IMR-90 (cell line): ENCODE measurements at regions not wholly inside any gene's neighbourhood (a gene's known extent, or its start where the extent isn't known, plus 50 kb on each side); places are given as distances from the start of the nearest gene placed in this dataset.

Experiments used
- ATAC-seq: fragments of 200-7000 bp; cut with Tn5 transposase; 2 replicates; pipeline ENCODE4 v1.9.1; 2020; ENCODE audit warnings: low read depth, mild to moderate bottlenecking, moderate library complexity
- BruUV-seq: library from RNA; stranded (reverse); fragments of 400-500 nt; replicated peaks from 2 replicates; lab custom pipeline; 2021; lab: Mats Ljungman, UMichigan
- CTCF ChIA-PET: fragments of 300-600 bp; formaldehyde crosslinking; extraction: SDS; loops from one replicate; lab custom pipeline; 2021; ENCODE audit warnings: antibody characterized with exemption; lab: Yijun Ruan, JAX
- POLR2A ChIA-PET: fragments of 300-600 bp; sonication (Branson Sonifier 250); formaldehyde crosslinking; loops from one replicate; lab custom pipeline; 2022; ENCODE audit warnings: antibody characterized with exemption; ENCODE audit not compliant: unreplicated experiment; lab: Charles Lee
- DNase-seq: peaks from one replicate; pipeline ENCODE4 v3.0.0; 2013
- H2AFZ ChIP-seq: replicated peaks from 2 replicates; pipeline ENCODE3; 2013; ENCODE audit warnings: low read length, mild to moderate bottlenecking; ENCODE audit not compliant: poor library complexity
- H2AK5ac ChIP-seq: 2 replicates; pipeline ENCODE4 v1.6.1; 2013; ENCODE audit warnings: low read depth, low read length, inconsistent platforms
- H2AK9ac ChIP-seq: replicated peaks from 2 replicates; pipeline ENCODE3; 2013; ENCODE audit warnings: mild to moderate bottlenecking, low read depth, low read length, moderate library complexity; ENCODE audit not compliant: poor library complexity
- H2BK120ac ChIP-seq: 2 replicates; pipeline ENCODE4 v1.6.1; 2013; ENCODE audit warnings: low read depth, low read length, inconsistent platforms
- H2BK15ac ChIP-seq: 3 replicates; pipeline ENCODE4 v1.6.1; 2013; ENCODE audit warnings: low read depth, low read length, inconsistent platforms
- H2BK20ac ChIP-seq: 2 replicates; pipeline ENCODE4 v1.6.1; 2013; ENCODE audit warnings: low read depth, mild to moderate bottlenecking, inconsistent platforms, low read length, moderate library complexity
- H2BK5ac ChIP-seq: 2 replicates; pipeline ENCODE4 v1.6.1; 2013; ENCODE audit warnings: mild to moderate bottlenecking, low read depth, low read length, inconsistent platforms; ENCODE audit not compliant: poor library complexity, severe bottlenecking
- H3K14ac ChIP-seq: replicated peaks from 2 replicates; pipeline ENCODE4 v1.6.1; 2013; ENCODE audit warnings: low read depth, low read length, inconsistent platforms
- H3K18ac ChIP-seq: 2 replicates; pipeline ENCODE4 v1.6.1; 2013; ENCODE audit warnings: low read depth, low read length, control low read depth
- H3K23ac ChIP-seq: 2 replicates; pipeline ENCODE4 v1.6.1; 2013; ENCODE audit warnings: low read depth, low read length, inconsistent platforms
- H3K27ac ChIP-seq: 2 replicates; pipeline ENCODE4 v1.5.1; 2013; ENCODE audit warnings: mild to moderate bottlenecking, control low read depth, low read length; ENCODE audit not compliant: insufficient read depth
- H3K27me3 ChIP-seq: 2 replicates; pipeline ENCODE4 v1.6.1; 2013; ENCODE audit warnings: low read length; ENCODE audit not compliant: control insufficient read depth, insufficient read depth
- H3K36me3 ChIP-seq: 2 replicates; pipeline ENCODE4 v1.6.1; 2013; ENCODE audit warnings: low read length, mixed read lengths; ENCODE audit not compliant: control insufficient read depth, insufficient read depth
- H3K4ac ChIP-seq: 2 replicates; pipeline ENCODE4 v1.6.1; 2013; ENCODE audit warnings: low read depth, low read length, inconsistent platforms
- H3K4me1 ChIP-seq: 2 replicates; pipeline ENCODE4 v1.6.1; 2013; ENCODE audit warnings: low read length, mixed read lengths; ENCODE audit not compliant: control insufficient read depth, insufficient read depth
- H3K4me2 ChIP-seq: 2 replicates; pipeline ENCODE4 v1.6.1; 2013; ENCODE audit warnings: low read depth, mild to moderate bottlenecking, control low read depth, low read length, moderate library complexity
- H3K4me3 ChIP-seq: 2 replicates; pipeline ENCODE4 v1.5.1; 2013; ENCODE audit warnings: low read depth, mild to moderate bottlenecking, control low read depth, low read length, moderate library complexity; ENCODE audit not compliant: insufficient read depth
- H3K56ac ChIP-seq: 2 replicates; pipeline ENCODE4 v1.6.1; 2013; ENCODE audit warnings: low read length, inconsistent platforms; ENCODE audit not compliant: insufficient read depth; ENCODE audit errors: extremely low read depth
- H3K79me1 ChIP-seq, 2 experiments: 2 replicates each; pipeline ENCODE4 v1.6.1; 2013; ENCODE audit warnings: low read length in 2 of 2, inconsistent platforms in 1 of 2, low read depth in 1 of 2
- H3K9ac ChIP-seq: 2 replicates; pipeline ENCODE4 v1.6.1; 2013; ENCODE audit warnings: low read depth, low read length, control low read depth
- H3K9me1 ChIP-seq: 2 replicates; pipeline ENCODE4 v1.6.1; 2013; ENCODE audit warnings: low read length, inconsistent platforms; ENCODE audit not compliant: insufficient read depth
- H3K9me3 ChIP-seq: 2 replicates; pipeline ENCODE4 v1.6.1; 2013; ENCODE audit warnings: low read length; ENCODE audit not compliant: control insufficient read depth, insufficient read depth
- H4K20me1 ChIP-seq: 2 replicates; pipeline ENCODE4 v1.6.1; 2013; ENCODE audit warnings: low read length, inconsistent platforms; ENCODE audit not compliant: insufficient read depth
- H4K5ac ChIP-seq: 2 replicates; pipeline ENCODE4 v1.6.1; 2013; ENCODE audit warnings: mild to moderate bottlenecking, low read depth, low read length, control low read depth
- H4K8ac ChIP-seq, 2 experiments: 2 replicates each; pipeline ENCODE4 v1.6.1; 2013; ENCODE audit warnings: low read depth in 2 of 2, low read length in 2 of 2, control low read depth in 1 of 2, inconsistent platforms in 1 of 2
- H4K91ac ChIP-seq: 2 replicates; pipeline ENCODE4 v1.6.1; 2013; ENCODE audit warnings: low read depth, low read length, inconsistent platforms; ENCODE audit not compliant: insufficient read depth
- BHLHE40 ChIP-seq: fragments of 150-350 bp; IDR thresholded peaks from 2 replicates; pipeline ENCODE4 v1.6.1; 2016; ENCODE audit warnings: mild to moderate bottlenecking, low read depth, low read length
- CEBPB ChIP-seq: IDR thresholded peaks from 2 replicates; pipeline ENCODE4 v1.6.1; 2012; ENCODE audit warnings: low read depth, low read length, improper control_type of control experiment
- CHD1 ChIP-seq: IDR thresholded peaks from 2 replicates; pipeline ENCODE4 v1.6.1; 2012; ENCODE audit warnings: low read depth, low read length, improper control_type of control experiment
- FOS ChIP-seq: fragments of 150-350 bp; IDR thresholded peaks from 2 replicates; pipeline ENCODE4 v1.6.1; 2016; ENCODE audit warnings: low read depth, low read length
- MAFK ChIP-seq: IDR thresholded peaks from 2 replicates; pipeline ENCODE4 v1.6.1; 2012; ENCODE audit warnings: low read depth, low read length, improper control_type of control experiment
- MAZ ChIP-seq: IDR thresholded peaks from 2 replicates; pipeline ENCODE4 v1.6.1; 2012; ENCODE audit warnings: low read depth, mild to moderate bottlenecking, low read length, improper control_type of control experiment, moderate library complexity, borderline replicate concordance
- MXI1 ChIP-seq: IDR thresholded peaks from 2 replicates; pipeline ENCODE4 v1.6.1; 2012; ENCODE audit warnings: low read depth, mild to moderate bottlenecking, low read length, moderate library complexity, borderline replicate concordance
- NFE2L2 ChIP-seq: fragments of 150-350 bp; IDR thresholded peaks from 2 replicates; pipeline ENCODE4 v1.6.1; 2016; ENCODE audit warnings: low read depth, mild to moderate bottlenecking, low read length
- POLR2A ChIP-seq: IDR thresholded peaks from 2 replicates; pipeline ENCODE4 v1.6.1; 2012; ENCODE audit warnings: mild to moderate bottlenecking, low read depth, low read length
- RAD21 ChIP-seq: IDR thresholded peaks from 2 replicates; pipeline ENCODE4 v1.6.1; 2012; ENCODE audit warnings: low read length, improper control_type of control experiment
- RCOR1 ChIP-seq: IDR thresholded peaks from 2 replicates; pipeline ENCODE4 v1.6.1; 2012; ENCODE audit warnings: mild to moderate bottlenecking, low read length, improper control_type of control experiment; ENCODE audit not compliant: insufficient replicate concordance
- RFX5 ChIP-seq: IDR thresholded peaks from 2 replicates; pipeline ENCODE4 v1.8.0; 2012; ENCODE audit warnings: low read depth, mild to moderate bottlenecking, low read length, moderate library complexity
- SMC3 ChIP-seq: fragments of 150-350 bp; IDR thresholded peaks from 2 replicates; pipeline ENCODE4 v1.6.1; 2016; ENCODE audit warnings: low read depth, mild to moderate bottlenecking, antibody characterized with exemption, low read length, moderate library complexity
- WGBS, 2 experiments: methylation state at CpG; one replicate each; pipeline versions ENCODE4 v1.1.5 to v1.1.7; 2013; ENCODE audit warnings: missing lambda C conversion rate in 2 of 2; ENCODE audit not compliant: insufficient read length in 1 of 2; ENCODE audit errors: extremely low coverage in 2 of 2; 5-methylcytosine and 5-hydroxymethylcytosine counted together
- dilution Hi-C: fragments of 300-500 bp; cut with HindIII; formaldehyde crosslinking; loops from one replicate; pipeline ENCODE4 v1.14.3; 2018; ENCODE audit warnings: low sequenced_read_pairs; ENCODE audit not compliant: unreplicated experiment
- in situ Hi-C: fragments of 300-500 bp; cut with MboI; formaldehyde crosslinking; loops from 3 replicates; pipeline ENCODE4 v1.14.3; 2019; ENCODE audit warnings: low sequenced_read_pairs, inconsistent platforms, mixed read lengths
- intact Hi-C: fragments of 100-400 bp; cut with micrococcal nuclease; formaldehyde crosslinking; loops from 2 replicates; pipeline ENCODE4 v1.10.0; 2022
- TF ChIP-seq, protein P1 (sequence below): fragments of 150-350 bp; IDR thresholded peaks from 2 replicates; pipeline ENCODE4 v1.6.1; 2017; ENCODE audit warnings: mild to moderate bottlenecking, antibody characterized with exemption, low read length, low read depth
- TF ChIP-seq, protein P2 (sequence below): conservative IDR thresholded peaks from 2 replicates; pipeline ENCODE4 v1.5.1; 2012; ENCODE audit warnings: mild to moderate bottlenecking, low read depth, low read length, improper control_type of control experiment
- TF ChIP-seq, protein P3 (sequence below): fragments of 150-350 bp; IDR thresholded peaks from 2 replicates; pipeline ENCODE4 v1.6.1; 2016; ENCODE audit warnings: low read depth, mild to moderate bottlenecking, low read length, moderate library complexity, borderline replicate concordance

DNA sequence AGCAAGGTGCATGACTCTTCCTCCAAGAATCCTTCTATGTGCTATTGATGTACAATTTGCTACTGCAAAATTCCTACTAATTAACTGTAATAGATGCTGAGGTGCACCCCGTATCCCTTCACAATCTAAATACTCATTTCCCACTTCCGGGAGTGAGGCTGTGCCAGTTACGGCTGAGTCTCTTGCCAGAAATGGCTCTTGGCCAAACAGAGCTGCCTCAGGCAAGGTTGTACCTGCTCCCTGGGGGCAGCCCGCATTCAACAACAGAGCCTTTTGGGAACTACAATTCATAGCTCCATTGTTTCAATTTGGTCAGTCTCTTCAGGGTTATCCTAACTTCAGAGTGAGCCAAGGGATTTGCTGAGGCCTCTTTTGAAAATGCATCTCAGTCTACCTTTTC lies 789.8 kb upstream of the MAP3K7 start:
- H2BK120ac ChIP-seq: no peak overlapping the region
- intact Hi-C loops (no loop called here), in situ Hi-C loops (no loop called here), dilution Hi-C loops (no loop called here)
- no peak overlapping the region for H2AK5ac ChIP-seq
- BruUV-seq: no TSS peak
- no peak overlapping the region for H3K23ac ChIP-seq
- H3K79me1 ChIP-seq: no peaks in the 10 kb centered on the region
- ChIA-PET CTCF (no interaction called here), POLR2A (no interaction called here)
- H3K56ac ChIP-seq: no peak overlapping the region
- H2BK15ac ChIP-seq: no peak overlapping the region
- H4K8ac ChIP-seq: no peak overlapping the region
- H3K4me3 ChIP-seq: no peak overlapping the region
- H2AK9ac ChIP-seq: no peak overlapping the region
- TF ChIP-seq POLR2A (no peak), CHD1 (no peak), NFE2L2 (no peak), MAZ (no peak), BHLHE40 (no peak), RFX5 (no peak), SMC3 (no peak), MXI1 (no peak), FOS (no peak), MAFK (no peak), RCOR1 (no peak), RAD21 (no peak), CEBPB (no peak)
- TF ChIP-seq, protein P1, sequence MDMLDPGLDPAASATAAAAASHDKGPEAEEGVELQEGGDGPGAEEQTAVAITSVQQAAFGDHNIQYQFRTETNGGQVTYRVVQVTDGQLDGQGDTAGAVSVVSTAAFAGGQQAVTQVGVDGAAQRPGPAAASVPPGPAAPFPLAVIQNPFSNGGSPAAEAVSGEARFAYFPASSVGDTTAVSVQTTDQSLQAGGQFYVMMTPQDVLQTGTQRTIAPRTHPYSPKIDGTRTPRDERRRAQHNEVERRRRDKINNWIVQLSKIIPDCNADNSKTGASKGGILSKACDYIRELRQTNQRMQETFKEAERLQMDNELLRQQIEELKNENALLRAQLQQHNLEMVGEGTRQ: no peak
- TF ChIP-seq, protein P2, sequence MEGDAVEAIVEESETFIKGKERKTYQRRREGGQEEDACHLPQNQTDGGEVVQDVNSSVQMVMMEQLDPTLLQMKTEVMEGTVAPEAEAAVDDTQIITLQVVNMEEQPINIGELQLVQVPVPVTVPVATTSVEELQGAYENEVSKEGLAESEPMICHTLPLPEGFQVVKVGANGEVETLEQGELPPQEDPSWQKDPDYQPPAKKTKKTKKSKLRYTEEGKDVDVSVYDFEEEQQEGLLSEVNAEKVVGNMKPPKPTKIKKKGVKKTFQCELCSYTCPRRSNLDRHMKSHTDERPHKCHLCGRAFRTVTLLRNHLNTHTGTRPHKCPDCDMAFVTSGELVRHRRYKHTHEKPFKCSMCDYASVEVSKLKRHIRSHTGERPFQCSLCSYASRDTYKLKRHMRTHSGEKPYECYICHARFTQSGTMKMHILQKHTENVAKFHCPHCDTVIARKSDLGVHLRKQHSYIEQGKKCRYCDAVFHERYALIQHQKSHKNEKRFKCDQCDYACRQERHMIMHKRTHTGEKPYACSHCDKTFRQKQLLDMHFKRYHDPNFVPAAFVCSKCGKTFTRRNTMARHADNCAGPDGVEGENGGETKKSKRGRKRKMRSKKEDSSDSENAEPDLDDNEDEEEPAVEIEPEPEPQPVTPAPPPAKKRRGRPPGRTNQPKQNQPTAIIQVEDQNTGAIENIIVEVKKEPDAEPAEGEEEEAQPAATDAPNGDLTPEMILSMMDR: no peak
- TF ChIP-seq, protein P3, sequence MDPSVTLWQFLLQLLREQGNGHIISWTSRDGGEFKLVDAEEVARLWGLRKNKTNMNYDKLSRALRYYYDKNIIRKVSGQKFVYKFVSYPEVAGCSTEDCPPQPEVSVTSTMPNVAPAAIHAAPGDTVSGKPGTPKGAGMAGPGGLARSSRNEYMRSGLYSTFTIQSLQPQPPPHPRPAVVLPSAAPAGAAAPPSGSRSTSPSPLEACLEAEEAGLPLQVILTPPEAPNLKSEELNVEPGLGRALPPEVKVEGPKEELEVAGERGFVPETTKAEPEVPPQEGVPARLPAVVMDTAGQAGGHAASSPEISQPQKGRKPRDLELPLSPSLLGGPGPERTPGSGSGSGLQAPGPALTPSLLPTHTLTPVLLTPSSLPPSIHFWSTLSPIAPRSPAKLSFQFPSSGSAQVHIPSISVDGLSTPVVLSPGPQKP: no peak
- H2AFZ ChIP-seq: no peak overlapping the region
- no peak for DNase-seq
- H3K9me3 ChIP-seq: no peaks in the 10 kb centered on the region
- H3K9me1 ChIP-seq: no peaks in the 10 kb centered on the region
- no peak overlapping the region for H3K4ac ChIP-seq
- no peak overlapping the region for H3K18ac ChIP-seq
- no peak overlapping the region for H2BK20ac ChIP-seq
- no peak overlapping the region for H2BK5ac ChIP-seq
- H4K20me1 ChIP-seq: no peaks in the 10 kb centered on the region
- no peak overlapping the region for H3K14ac ChIP-seq
- H4K5ac ChIP-seq: no peak overlapping the region
- WGBS, 2 experiments: 77% methylated on average over 3 of the region's 4 CpGs; no CpG with 5 or more reads in 1 of the 2 experiments
- ATAC-seq: no peak
- H3K27ac ChIP-seq: no peak overlapping the region
- H3K4me2 ChIP-seq: no peak overlapping the region
- H3K9ac ChIP-seq: no peak overlapping the region
- H3K27me3 ChIP-seq: no peaks in the 10 kb centered on the region
- no peaks in the 10 kb centered on the region for H3K36me3 ChIP-seq
- H3K4me1 ChIP-seq: no peaks in the 10 kb centered on the region
- H4K91ac ChIP-seq: no peak overlapping the region
